Epithelial cell of proximal tubule (primary cell): ENCODE measurements at regions not wholly inside any gene's neighbourhood (a gene's known extent, or its start where the extent isn't known, plus 50 kb on each side); places are given as distances from the start of the nearest gene placed in this dataset.

Source experiments
- DNase-seq: peaks from one replicate; pipeline ENCODE4 v3.0.0-alpha.2; 2011; ENCODE audit warnings: low read depth
- H3K4me3 ChIP-seq: 2 replicates; pipeline ENCODE4 v1.5.1; 2011; ENCODE audit warnings: low read depth, mild to moderate bottlenecking, low read length
- CTCF ChIP-seq: conservative IDR thresholded peaks from 2 replicates; pipeline ENCODE4 v1.5.1; 2012; ENCODE audit warnings: low read depth, mild to moderate bottlenecking, low read length

DNA sequence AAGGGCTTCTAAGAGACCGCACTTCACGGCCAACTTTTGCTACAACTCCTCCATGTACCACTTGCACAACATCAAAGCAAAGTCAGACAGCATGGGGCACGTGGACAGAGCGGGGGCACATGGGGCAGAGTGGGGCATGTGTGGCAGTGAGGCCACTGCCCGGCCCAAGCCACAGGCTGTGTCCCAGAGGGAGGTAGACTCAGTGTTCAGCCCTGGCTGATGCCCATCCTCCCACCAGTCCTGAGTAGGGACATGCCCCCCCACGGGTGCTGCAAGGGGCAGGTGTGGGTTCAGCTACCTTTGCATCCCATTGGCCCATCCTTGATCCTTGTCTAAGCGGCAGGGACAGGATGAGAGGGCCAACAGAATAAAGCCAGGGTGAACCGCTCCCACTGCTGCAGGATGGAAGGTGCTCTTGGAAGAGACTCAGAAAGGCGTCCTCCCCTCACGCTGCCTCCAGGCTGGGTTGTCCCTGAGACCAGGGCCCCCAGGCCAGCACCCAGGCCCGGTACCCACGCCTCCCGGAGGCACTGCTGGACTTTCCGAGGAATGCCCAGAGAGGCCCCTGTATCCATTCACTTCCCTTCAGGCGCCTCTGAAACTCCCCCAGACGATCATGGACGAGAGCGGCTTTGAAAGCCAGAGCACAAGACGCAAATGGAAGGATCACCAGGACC lies 218.2 kb downstream of the NDUFA10 start:
- no peak for DNase-seq
- no peak for TF ChIP-seq CTCF
- no peak overlapping the region for H3K4me3 ChIP-seq

- DNase-seq, result no peak
- no peak for TF ChIP-seq CTCF
- no peak overlapping the region for H3K4me3 ChIP-seq
Measured at GRCh38 chr2:239806276-239806675, 218.9 kb downstream of the NDUFA10 start.

DNA sequence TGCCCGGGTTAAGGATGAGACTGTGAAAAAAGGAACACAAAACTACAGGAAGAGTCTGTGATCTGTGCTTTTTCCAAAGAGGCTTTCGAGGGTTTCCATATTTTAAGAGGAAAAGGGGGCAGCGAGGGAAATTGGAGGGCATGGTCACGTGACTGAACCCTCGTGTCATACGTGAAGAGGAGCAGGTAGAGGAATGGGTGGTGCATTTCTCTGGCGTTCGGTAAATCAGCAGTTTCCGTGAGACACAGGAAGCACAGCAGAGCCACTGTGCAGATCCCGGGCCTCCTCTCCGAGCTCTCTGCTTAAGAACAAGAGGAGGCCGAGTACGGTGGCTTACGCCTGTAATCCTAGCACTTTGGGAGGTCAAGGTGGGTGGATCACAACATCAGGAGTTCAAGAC lies 219.7 kb downstream of the NDUFA10 start:
- H3K4me3 ChIP-seq, result no peak overlapping the region
- no peak for TF ChIP-seq CTCF
- DNase-seq, result no peak

- no peak for TF ChIP-seq CTCF
- DNase-seq, result no peak
Measured at GRCh38 chr2:239805043-239805329, 220.2 kb downstream of the NDUFA10 start.

GRCh38 chr2:239804161-239805042 lies 220.7 kb downstream of the NDUFA10 start:
- no peak overlapping the region for H3K4me3 ChIP-seq
- DNase-seq, result no peak
- TF ChIP-seq CTCF, result no peak

More at GRCh38 chr2:239805043-239805329, 220.2 kb downstream of the NDUFA10 start:
- no peak overlapping the region for H3K4me3 ChIP-seq

DNA sequence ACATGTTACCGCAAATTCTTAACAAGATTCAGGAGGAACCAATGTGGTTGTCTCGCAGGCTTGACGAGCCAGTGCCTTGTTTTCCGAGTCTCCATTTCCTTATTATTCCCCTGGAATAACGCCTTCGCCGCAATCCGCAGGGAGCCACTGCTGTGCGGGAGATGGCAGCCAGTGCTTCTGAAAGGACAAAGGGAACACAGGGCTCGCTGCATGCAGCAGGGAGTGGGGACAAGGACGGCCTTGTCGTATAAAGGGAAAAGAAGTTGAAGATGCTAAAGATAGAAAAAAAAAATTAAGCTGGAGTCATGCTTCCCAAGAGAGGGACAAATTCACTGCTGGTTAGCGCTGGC lies 221.4 kb downstream of the NDUFA10 start:
- TF ChIP-seq CTCF, result no peak
- no peak for DNase-seq
- no peak overlapping the region for H3K4me3 ChIP-seq
